ENCODE measurements at regions not wholly inside any gene's neighbourhood (a gene's known extent, or its start where the extent isn't known, plus 50 kb on each side); places are given as distances from the start of the nearest gene placed in this dataset.

GRCh38 chr13:44224450-44225149, 149.0 kb upstream of the SERP2 start:
- H3K4me1 ChIP-seq: no peaks in the 10 kb centered on the region
- H3K27me3 ChIP-seq (ENCODE audit: low read depth): peaks cover 83% of the 10 kb centered on the region
- no peak for DNase-seq (ENCODE audit: low spot score in 2 of 2)
- no peaks in the 10 kb centered on the region; the same call in 1 of the 2 replicates for H3K9me3 ChIP-seq
- no peak overlapping the region for H3K4me3 ChIP-seq
- no peaks in the 10 kb centered on the region for H3K36me3 ChIP-seq (replicated peaks)
- in situ Hi-C loops (cut with MboI; ENCODE audit: low sequenced_read_pairs): no loop called here

- in situ Hi-C loops (cut with MboI; ENCODE audit: low sequenced_read_pairs): no loop called here
- Histone ChIP-seq H3K9me3 (no peaks in the 10 kb centered on the region), H3K36me3 (replicated peaks) (no peaks in the 10 kb centered on the region; the same call in 1 of the 2 replicates), H3K4me1 (no peaks in the 10 kb centered on the region), H3K4me3 (no peak overlapping the region), H3K27me3 (ENCODE audit: low read depth) (peaks cover 56% of the 10 kb centered on the region)
- no peak for DNase-seq (ENCODE audit: low spot score in 2 of 2)
These were observed 144.1 kb upstream of the SERP2 start for GRCh38 chr13:44229371-44230030.

GRCh38 chr13:44230071-44230470, 143.6 kb upstream of the SERP2 start:
- Histone ChIP-seq H3K36me3 (replicated peaks) (no peaks in the 10 kb centered on the region; the same call in 1 of the 2 replicates), H3K4me1 (no peaks in the 10 kb centered on the region), H3K4me3 (no peak overlapping the region), H3K9me3 (no peaks in the 10 kb centered on the region), H3K27me3 (ENCODE audit: low read depth) (peaks cover 56% of the 10 kb centered on the region)
- DNase-seq (ENCODE audit: low spot score in 2 of 2): no peak
- in situ Hi-C loops (cut with MboI; ENCODE audit: low sequenced_read_pairs): no loop called here

- DNase-seq (ENCODE audit: low spot score in 2 of 2): no peak
- in situ Hi-C loops (cut with MboI; ENCODE audit: low sequenced_read_pairs): no loop called here
- Histone ChIP-seq H3K27me3 (ENCODE audit: low read depth) (peaks cover 60% of the 10 kb centered on the region), H3K4me3 (no peak overlapping the region), H3K9me3 (no peaks in the 10 kb centered on the region), H3K4me1 (no peaks in the 10 kb centered on the region), H3K36me3 (replicated peaks) (no peaks in the 10 kb centered on the region; the same call in 1 of the 2 replicates)
These were observed 142.9 kb upstream of the SERP2 start for GRCh38 chr13:44230736-44231135.

GRCh38 chr13:44231786-44232516, 141.7 kb upstream of the SERP2 start:
- in situ Hi-C loops (cut with MboI; ENCODE audit: low sequenced_read_pairs): no loop called here
- Histone ChIP-seq H3K36me3 (replicated peaks) (no peaks in the 10 kb centered on the region; the same call in 1 of the 2 replicates), H3K4me1 (no peaks in the 10 kb centered on the region), H3K4me3 (no peak overlapping the region), H3K9me3 (no peaks in the 10 kb centered on the region), H3K27me3 (ENCODE audit: low read depth) (peaks cover 60% of the 10 kb centered on the region)
- DNase-seq (ENCODE audit: low spot score in 2 of 2): no peak

- in situ Hi-C loops (cut with MboI; ENCODE audit: low sequenced_read_pairs): no loop called here
- H3K9me3 ChIP-seq: no peaks in the 10 kb centered on the region
- H3K4me3 ChIP-seq: no peak overlapping the region
- H3K36me3 ChIP-seq (replicated peaks): no peaks in the 10 kb centered on the region; the same call in 1 of the 2 replicates
- peaks cover 60% of the 10 kb centered on the region for H3K27me3 ChIP-seq (ENCODE audit: low read depth)
- H3K4me1 ChIP-seq: no peaks in the 10 kb centered on the region
- no peak for DNase-seq (ENCODE audit: low spot score in 2 of 2)
These were observed 140.8 kb upstream of the SERP2 start for GRCh38 chr13:44232774-44233173.

GRCh38 chr13:44234566-44234965, 139.1 kb upstream of the SERP2 start:
- H3K4me1 ChIP-seq: no peaks in the 10 kb centered on the region

GRCh38 chr13:44236370-44236769, 137.3 kb upstream of the SERP2 start:
- no peaks in the 10 kb centered on the region; the same call in 1 of the 2 replicates for H3K9me3 ChIP-seq
- H3K4me1 ChIP-seq: no peaks in the 10 kb centered on the region
- no peak overlapping the region for H3K4me3 ChIP-seq
- no peak for DNase-seq (ENCODE audit: low spot score in 2 of 2)
- H3K27me3 ChIP-seq (ENCODE audit: low read depth): peaks cover 39% of the 10 kb centered on the region
- no peaks in the 10 kb centered on the region; the same call in 1 of the 2 replicates for H3K36me3 ChIP-seq (replicated peaks)
- in situ Hi-C loops (cut with MboI; ENCODE audit: low sequenced_read_pairs): no loop called here

More at GRCh38 chr13:44234566-44234965, 139.1 kb upstream of the SERP2 start:
- Histone ChIP-seq H3K9me3 (no peaks in the 10 kb centered on the region; the same call in 1 of the 2 replicates), H3K4me3 (no peak overlapping the region), H3K36me3 (replicated peaks) (no peaks in the 10 kb centered on the region; the same call in 1 of the 2 replicates), H3K27me3 (ENCODE audit: low read depth) (peaks cover 52% of the 10 kb centered on the region)
- in situ Hi-C loops (cut with MboI; ENCODE audit: low sequenced_read_pairs): no loop called here
- DNase-seq (ENCODE audit: low spot score in 2 of 2): no peak

GRCh38 chr13:44236801-44237207, 136.8 kb upstream of the SERP2 start:
- H3K4me1 ChIP-seq: no peaks in the 10 kb centered on the region
- no peaks in the 10 kb centered on the region; the same call in 1 of the 2 replicates for H3K36me3 ChIP-seq (replicated peaks)
- no peak for DNase-seq (ENCODE audit: low spot score in 2 of 2)

GRCh38 chr13:44237276-44237767, 136.3 kb upstream of the SERP2 start:
- DNase-seq (ENCODE audit: low spot score in 2 of 2): no peak
- H3K27me3 ChIP-seq (ENCODE audit: low read depth): peaks cover 39% of the 10 kb centered on the region
- H3K4me1 ChIP-seq: no peaks in the 10 kb centered on the region
- H3K4me3 ChIP-seq: no peak overlapping the region
- H3K36me3 ChIP-seq (replicated peaks): no peaks in the 10 kb centered on the region; the same call in 1 of the 2 replicates
- H3K9me3 ChIP-seq: no peaks in the 10 kb centered on the region; the same call in 1 of the 2 replicates
- in situ Hi-C loops (cut with MboI; ENCODE audit: low sequenced_read_pairs): no loop called here

More at GRCh38 chr13:44236801-44237207, 136.8 kb upstream of the SERP2 start:
- in situ Hi-C loops (cut with MboI; ENCODE audit: low sequenced_read_pairs): no loop called here
- H3K27me3 ChIP-seq (ENCODE audit: low read depth): peaks cover 39% of the 10 kb centered on the region
- H3K9me3 ChIP-seq: no peaks in the 10 kb centered on the region; the same call in 1 of the 2 replicates
- no peak overlapping the region for H3K4me3 ChIP-seq

GRCh38 chr13:44237881-44238421, 135.7 kb upstream of the SERP2 start:
- no peaks in the 10 kb centered on the region; the same call in 1 of the 2 replicates for H3K36me3 ChIP-seq (replicated peaks)
- in situ Hi-C loops (cut with MboI; ENCODE audit: low sequenced_read_pairs): no loop called here
- H3K27me3 ChIP-seq (ENCODE audit: low read depth): peaks cover 39% of the 10 kb centered on the region
- H3K4me3 ChIP-seq: no peak overlapping the region
- DNase-seq (ENCODE audit: low spot score in 2 of 2): no peak
- H3K4me1 ChIP-seq: no peaks in the 10 kb centered on the region
- H3K9me3 ChIP-seq: no peaks in the 10 kb centered on the region; the same call in 1 of the 2 replicates

GRCh38 chr13:44240611-44241145, 132.9 kb upstream of the SERP2 start:
- Histone ChIP-seq H3K9me3 (no peaks in the 10 kb centered on the region; the same call in 1 of the 2 replicates), H3K4me3 (no peak overlapping the region), H3K4me1 (no peaks in the 10 kb centered on the region), H3K36me3 (replicated peaks) (no peaks in the 10 kb centered on the region), H3K27me3 (ENCODE audit: low read depth) (peaks cover 18% of the 10 kb centered on the region)
- in situ Hi-C loops (cut with MboI; ENCODE audit: low sequenced_read_pairs): no loop called here
- DNase-seq (ENCODE audit: low spot score in 2 of 2): no peak

GRCh38 chr13:44241638-44242037, 132.0 kb upstream of the SERP2 start:
- H3K4me1 ChIP-seq: no peaks in the 10 kb centered on the region

More at GRCh38 chr13:44241638-44242037, 132.0 kb upstream of the SERP2 start:
- Histone ChIP-seq H3K27me3 (ENCODE audit: low read depth) (peaks cover 12% of the 10 kb centered on the region), H3K36me3 (replicated peaks) (no peaks in the 10 kb centered on the region), H3K4me3 (no peak overlapping the region), H3K9me3 (no peaks in the 10 kb centered on the region; the same call in 1 of the 2 replicates)
- in situ Hi-C loops (cut with MboI; ENCODE audit: low sequenced_read_pairs): no loop called here
- DNase-seq (ENCODE audit: low spot score in 2 of 2): no peak

Measured in HAP-1 (cell line).